ENCODE measurements at regions not wholly inside any gene's neighbourhood (a gene's known extent, or its start where the extent isn't known, plus 50 kb on each side); places are given as distances from the start of the nearest gene placed in this dataset.

GRCh38 chr2:121866789-121867188, 111.3 kb downstream of the TSN start:
- ChIA-PET CTCF (no interaction called here), POLR2A (ENCODE audit: low non-redundant PET) (no interaction called here)
- no peak overlapping the region for H3K27ac ChIP-seq
- DNase-seq (ENCODE audit: low spot score) = no peak
- no peak for TF ChIP-seq CTCF (conservative IDR thresholded peaks at IDR 0.05; ENCODE audit: low read depth)

GRCh38 chr2:121868652-121869051, 113.2 kb downstream of the TSN start:
- TF ChIP-seq CTCF (conservative IDR thresholded peaks at IDR 0.05; ENCODE audit: low read depth) = no peak
- CTCF ChIA-PET = interaction anchor here (0.6 kb wide), 1 partner anchor 1714 kb away, joined by 3 read pairs; no protein-coding TSS in a partner anchor
- no peak for DNase-seq (ENCODE audit: low spot score)
- no peak overlapping the region for H3K27ac ChIP-seq
- POLR2A ChIA-PET (ENCODE audit: low non-redundant PET) = no interaction called here

- CTCF ChIA-PET = no interaction called here
- H3K27ac ChIP-seq = no peak overlapping the region
- POLR2A ChIA-PET (ENCODE audit: low non-redundant PET) = no interaction called here
- DNase-seq (ENCODE audit: low spot score) = no peak
- TF ChIP-seq CTCF (conservative IDR thresholded peaks at IDR 0.05; ENCODE audit: low read depth) = no peak
Measured at GRCh38 chr2:121869363-121869762, 113.9 kb downstream of the TSN start.

GRCh38 chr2:121869873-121870272, 114.4 kb downstream of the TSN start:
- no peak for TF ChIP-seq CTCF (conservative IDR thresholded peaks at IDR 0.05; ENCODE audit: low read depth)
- POLR2A ChIA-PET (ENCODE audit: low non-redundant PET) = no interaction called here
- CTCF ChIA-PET = no interaction called here
- no peak overlapping the region for H3K27ac ChIP-seq
- no peak for DNase-seq (ENCODE audit: low spot score)

GRCh38 chr2:121872651-121873050, 117.2 kb downstream of the TSN start:
- DNase-seq (ENCODE audit: low spot score) = no peak
- ChIA-PET CTCF (no interaction called here), POLR2A (ENCODE audit: low non-redundant PET) (interaction anchor here (0.8 kb wide), 1 partner anchor 36 kb away, joined by 11 read pairs; no protein-coding TSS in a partner anchor)
- H3K27ac ChIP-seq = no peak overlapping the region
- TF ChIP-seq CTCF (conservative IDR thresholded peaks at IDR 0.05; ENCODE audit: low read depth) = no peak

- POLR2A ChIA-PET (ENCODE audit: low non-redundant PET) = no interaction called here
- H3K27ac ChIP-seq = no peak overlapping the region
- CTCF ChIA-PET = no interaction called here
- DNase-seq (ENCODE audit: low spot score) = no peak
- no peak for TF ChIP-seq CTCF (conservative IDR thresholded peaks at IDR 0.05; ENCODE audit: low read depth)
Measured at GRCh38 chr2:121873864-121874263, 118.4 kb downstream of the TSN start.
